ENCODE measurements at regions not wholly inside any gene's neighbourhood (a gene's known extent, or its start where the extent isn't known, plus 50 kb on each side); places are given as distances from the start of the nearest gene placed in this dataset.

DNA sequence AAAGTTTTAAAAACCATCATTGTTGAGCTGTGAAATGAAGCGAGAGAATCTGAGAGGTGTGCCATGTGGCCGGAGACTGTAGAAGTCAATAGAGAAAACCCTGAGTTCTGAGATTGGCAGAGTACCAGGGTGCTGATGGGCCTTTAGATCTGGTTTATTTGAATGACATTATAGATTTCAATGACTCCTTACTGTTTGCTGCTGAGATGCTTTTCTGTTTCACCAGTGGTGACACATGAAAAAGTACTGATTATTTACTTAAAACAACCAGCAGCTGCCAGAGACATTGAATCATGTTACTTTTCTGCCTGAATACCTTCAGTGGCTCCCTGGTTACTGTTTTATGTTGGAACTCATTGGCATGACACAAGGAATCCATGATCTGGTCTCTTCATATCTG lies 602.7 kb upstream of the ZNF804A start:
- Histone ChIP-seq H3K4me3 (ENCODE audit: low read depth in 1 of 3, low read length in 3 of 3) (no peak overlapping the region), H3K4me1 (ENCODE audit: control insufficient read depth in 3 of 3, insufficient read depth in 2 of 3, low read depth in 1 of 3, low read length in 2 of 3) (peaks cover 0 to 7% (median 0%) of the 10 kb centered on the region in 3 donors), H3K27ac (ENCODE audit: low read depth in 1 of 3, low read length in 2 of 3) (no peak overlapping the region), H3K9me3 (ENCODE audit: control insufficient read depth in 2 of 2, insufficient read depth in 1 of 2, low read depth in 1 of 2, low read length in 1 of 2) (no peaks in the 10 kb centered on the region), H3K36me3 (ENCODE audit: control insufficient read depth in 3 of 3, insufficient read depth in 2 of 3, low read depth in 1 of 3, low read length in 3 of 3) (no peaks in the 10 kb centered on the region), H3K27me3 (ENCODE audit: control insufficient read depth in 3 of 3, insufficient read depth in 3 of 3, low read length in 3 of 3) (no peaks in the 10 kb centered on the region)
- 83 to 91% (median 89%) methylated on average over 2 of the region's 2 CpGs for WGBS, 3 donors
- DNase-seq (no peak), FAIRE-seq (no peak)

DNA sequence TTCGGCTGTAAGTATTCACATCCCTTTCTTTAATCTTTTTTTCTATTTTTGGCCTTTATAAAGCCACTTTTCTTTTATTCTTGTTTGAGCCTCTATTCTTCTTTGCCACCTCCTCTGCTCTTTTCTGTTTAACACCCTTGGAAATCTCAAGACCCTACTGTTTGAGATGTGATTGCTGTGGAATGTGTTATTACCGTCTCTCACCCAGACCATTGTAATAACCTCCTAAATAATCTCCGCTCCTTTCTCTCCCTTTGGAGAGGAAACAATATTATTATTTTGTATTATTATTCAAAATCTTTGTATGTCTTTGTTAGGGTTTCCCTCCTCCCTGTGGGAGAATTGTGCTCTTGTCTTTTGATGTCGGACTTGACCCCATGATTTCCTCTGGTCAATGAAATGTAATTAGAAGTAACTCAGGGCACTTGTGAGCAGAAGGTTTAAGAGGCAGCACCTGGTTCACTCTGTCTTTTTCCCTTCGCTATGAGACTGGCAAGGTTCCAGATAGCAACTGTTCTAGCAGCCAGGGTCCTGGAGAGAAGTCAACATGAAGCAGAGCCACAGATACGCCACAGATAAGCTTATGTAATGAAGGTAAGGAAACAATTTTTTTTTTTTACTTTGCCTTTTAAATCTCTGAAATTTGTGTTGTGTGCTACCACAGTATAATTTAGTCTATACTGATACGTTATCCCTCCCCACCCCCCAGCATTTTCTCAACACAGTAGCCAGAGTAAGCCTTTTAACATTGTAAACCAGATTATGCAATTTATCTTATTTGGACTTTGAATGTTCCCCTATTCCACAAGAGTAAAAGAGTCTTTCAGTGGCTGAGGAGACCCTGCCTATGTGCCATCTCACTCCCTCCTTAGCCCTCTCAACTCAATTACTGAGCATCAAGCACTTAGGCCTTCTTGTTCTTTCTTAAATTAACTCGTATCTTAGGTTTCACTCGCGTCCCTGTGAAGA lies 601.2 kb upstream of the ZNF804A start:
- no peaks in the 10 kb centered on the region for H3K27me3 ChIP-seq (ENCODE audit: control insufficient read depth in 3 of 3, insufficient read depth in 3 of 3, low read length in 3 of 3)
- H3K9me3 ChIP-seq (ENCODE audit: control insufficient read depth in 2 of 2, insufficient read depth in 1 of 2, low read depth in 1 of 2, low read length in 1 of 2): no peaks in the 10 kb centered on the region
- peaks cover 0 to 7% (median 0%) of the 10 kb centered on the region in 3 donors for H3K4me1 ChIP-seq (ENCODE audit: control insufficient read depth in 3 of 3, insufficient read depth in 2 of 3, low read depth in 1 of 3, low read length in 2 of 3)
- DNase-seq (peak in 1 of 2 donors; percentile 49), FAIRE-seq (no peak)
- WGBS, 3 donors: 63 to 69% (median 68%) methylated on average over 10 of the region's 10 CpGs
- no peak overlapping the region for H3K4me3 ChIP-seq (ENCODE audit: low read depth in 1 of 3, low read length in 3 of 3)
- H3K36me3 ChIP-seq (ENCODE audit: control insufficient read depth in 3 of 3, insufficient read depth in 2 of 3, low read depth in 1 of 3, low read length in 3 of 3): no peaks in the 10 kb centered on the region
- no peak overlapping the region for H3K27ac ChIP-seq (ENCODE audit: low read depth in 1 of 3, low read length in 2 of 3)

DNA sequence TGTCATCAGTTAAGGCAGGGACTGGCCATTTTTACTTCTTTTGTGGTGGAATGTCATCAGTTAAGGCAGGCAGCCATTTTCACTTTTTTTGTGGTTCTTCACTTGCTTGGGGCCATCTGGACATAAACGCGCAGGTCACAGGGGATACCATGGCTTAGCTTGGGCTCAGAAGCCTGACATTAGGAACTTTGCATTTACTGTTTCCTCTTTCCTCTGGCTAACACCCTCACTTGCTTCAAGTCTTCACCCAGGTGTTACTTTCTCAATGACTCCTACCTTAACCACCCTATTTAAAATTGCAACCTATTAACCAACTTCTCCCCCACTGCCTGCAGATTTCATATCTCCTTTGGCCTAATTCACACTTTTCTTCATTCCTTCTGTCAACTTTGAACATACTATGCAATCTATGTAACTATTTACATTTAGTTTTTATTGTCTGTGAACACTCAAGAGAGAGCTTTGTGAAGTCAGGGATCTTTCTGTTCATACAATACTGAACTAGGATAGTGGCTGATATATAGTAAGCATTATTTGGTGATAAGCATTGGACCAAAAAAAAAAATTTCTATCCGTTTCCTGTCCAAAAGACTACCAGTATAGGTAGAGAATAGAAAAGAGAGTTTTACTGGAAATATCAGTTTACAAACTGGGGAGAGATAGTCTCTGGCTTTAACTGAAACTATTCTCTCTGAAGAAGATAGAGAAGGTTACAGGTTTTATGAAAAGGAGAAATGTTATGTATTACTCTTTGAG lies 600.1 kb upstream of the ZNF804A start:
- H3K36me3 ChIP-seq (ENCODE audit: control insufficient read depth in 3 of 3, insufficient read depth in 2 of 3, low read depth in 1 of 3, low read length in 3 of 3): no peaks in the 10 kb centered on the region
- FAIRE-seq (no peak), DNase-seq (peak in 1 of 2 donors; percentile 30)
- no peaks in the 10 kb centered on the region for H3K9me3 ChIP-seq (ENCODE audit: control insufficient read depth in 2 of 2, insufficient read depth in 1 of 2, low read depth in 1 of 2, low read length in 1 of 2)
- 75 to 83% (median 83%) methylated on average over 3 of the region's 3 CpGs for WGBS, 3 donors
- no peak overlapping the region for H3K4me3 ChIP-seq (ENCODE audit: low read depth in 1 of 3, low read length in 3 of 3)
- H3K27ac ChIP-seq (ENCODE audit: low read depth in 1 of 3, low read length in 2 of 3): no peak overlapping the region
- H3K4me1 ChIP-seq (ENCODE audit: control insufficient read depth in 3 of 3, insufficient read depth in 2 of 3, low read depth in 1 of 3, low read length in 2 of 3): peaks cover 0 to 7% (median 0%) of the 10 kb centered on the region in 3 donors
- H3K27me3 ChIP-seq (ENCODE audit: control insufficient read depth in 3 of 3, insufficient read depth in 3 of 3, low read length in 3 of 3): no peaks in the 10 kb centered on the region

DNA sequence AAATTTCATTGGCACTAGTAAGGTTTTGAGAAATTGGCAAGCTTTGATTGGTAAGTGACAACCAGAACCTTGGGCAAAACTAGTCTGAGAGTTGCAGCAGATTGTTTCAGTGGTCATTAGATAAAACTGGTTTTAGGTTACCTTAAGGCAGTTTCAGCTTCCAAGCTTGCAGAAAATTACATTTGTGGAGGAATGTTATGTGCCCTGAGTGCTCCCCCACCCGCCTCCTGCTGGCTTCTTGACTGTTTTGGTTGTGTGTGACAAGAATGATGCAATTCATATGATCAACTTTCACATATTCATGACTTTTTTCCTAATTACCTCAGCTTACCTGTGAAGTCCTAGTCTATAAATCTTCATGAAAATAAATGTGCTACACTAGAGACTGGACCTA lies 599.5 kb upstream of the ZNF804A start:
- Histone ChIP-seq H3K9me3 (ENCODE audit: control insufficient read depth in 2 of 2, insufficient read depth in 1 of 2, low read depth in 1 of 2, low read length in 1 of 2) (no peaks in the 10 kb centered on the region), H3K27me3 (ENCODE audit: control insufficient read depth in 3 of 3, insufficient read depth in 3 of 3, low read length in 3 of 3) (no peaks in the 10 kb centered on the region), H3K36me3 (ENCODE audit: control insufficient read depth in 3 of 3, insufficient read depth in 2 of 3, low read depth in 1 of 3, low read length in 3 of 3) (no peaks in the 10 kb centered on the region), H3K4me1 (ENCODE audit: control insufficient read depth in 3 of 3, insufficient read depth in 2 of 3, low read depth in 1 of 3, low read length in 2 of 3) (peaks cover 0 to 7% (median 0%) of the 10 kb centered on the region in 3 donors), H3K27ac (ENCODE audit: low read depth in 1 of 3, low read length in 2 of 3) (no peak overlapping the region), H3K4me3 (ENCODE audit: low read depth in 1 of 3, low read length in 3 of 3) (no peak overlapping the region)
- DNase-seq (no peak), FAIRE-seq (no peak)
- WGBS, 3 donors: 33 to 41% (median 36%) methylated on average over 1 of the region's 1 CpG

DNA sequence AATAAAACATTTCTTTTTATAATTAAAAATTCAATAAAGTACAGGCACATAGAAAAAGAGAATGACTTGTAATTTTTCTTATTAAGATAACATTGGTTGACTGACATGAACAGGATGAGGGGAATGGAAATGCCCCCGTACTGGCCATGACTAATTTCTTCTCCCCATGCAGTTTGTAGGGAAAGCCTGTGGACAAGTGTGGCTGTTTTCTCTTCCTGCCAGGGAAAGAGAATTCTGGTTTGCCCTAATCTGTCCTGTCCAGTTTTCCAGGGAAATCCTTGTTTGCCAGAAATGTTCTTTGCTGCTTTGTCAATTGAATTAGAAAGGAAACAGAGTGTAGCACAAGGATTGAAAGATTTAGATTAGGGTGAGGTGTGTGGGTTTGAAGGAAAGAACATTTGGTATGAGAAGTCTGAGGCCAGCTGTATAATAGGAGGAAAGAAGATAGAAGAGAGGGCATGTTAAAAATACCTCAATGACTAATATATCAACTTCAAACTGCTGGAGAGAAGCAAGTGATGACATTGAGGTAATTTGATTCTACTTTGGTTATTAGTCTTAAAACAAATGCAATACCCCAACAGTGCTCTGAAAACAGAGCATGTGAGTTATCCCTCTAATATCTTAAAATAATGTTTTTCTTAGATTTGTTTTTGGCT lies 593.9 kb upstream of the ZNF804A start:
- 62 to 82% (median 72%) methylated on average over 1 of the region's 1 CpG for WGBS, 3 donors
- peaks cover 0 to 8% (median 0%) of the 10 kb centered on the region in 3 donors for H3K4me1 ChIP-seq (ENCODE audit: control insufficient read depth in 3 of 3, insufficient read depth in 2 of 3, low read depth in 1 of 3, low read length in 2 of 3)
- no peaks in the 10 kb centered on the region for H3K36me3 ChIP-seq (ENCODE audit: control insufficient read depth in 3 of 3, insufficient read depth in 2 of 3, low read depth in 1 of 3, low read length in 3 of 3)
- FAIRE-seq (no peak), DNase-seq (no peak)
- H3K27me3 ChIP-seq (ENCODE audit: control insufficient read depth in 3 of 3, insufficient read depth in 3 of 3, low read length in 3 of 3): no peaks in the 10 kb centered on the region
- H3K4me3 ChIP-seq (ENCODE audit: low read depth in 1 of 3, low read length in 3 of 3): no peak overlapping the region
- no peaks in the 10 kb centered on the region for H3K9me3 ChIP-seq (ENCODE audit: control insufficient read depth in 2 of 2, insufficient read depth in 1 of 2, low read depth in 1 of 2, low read length in 1 of 2)
- H3K27ac ChIP-seq (ENCODE audit: low read depth in 1 of 3, low read length in 2 of 3): no peak overlapping the region

DNA sequence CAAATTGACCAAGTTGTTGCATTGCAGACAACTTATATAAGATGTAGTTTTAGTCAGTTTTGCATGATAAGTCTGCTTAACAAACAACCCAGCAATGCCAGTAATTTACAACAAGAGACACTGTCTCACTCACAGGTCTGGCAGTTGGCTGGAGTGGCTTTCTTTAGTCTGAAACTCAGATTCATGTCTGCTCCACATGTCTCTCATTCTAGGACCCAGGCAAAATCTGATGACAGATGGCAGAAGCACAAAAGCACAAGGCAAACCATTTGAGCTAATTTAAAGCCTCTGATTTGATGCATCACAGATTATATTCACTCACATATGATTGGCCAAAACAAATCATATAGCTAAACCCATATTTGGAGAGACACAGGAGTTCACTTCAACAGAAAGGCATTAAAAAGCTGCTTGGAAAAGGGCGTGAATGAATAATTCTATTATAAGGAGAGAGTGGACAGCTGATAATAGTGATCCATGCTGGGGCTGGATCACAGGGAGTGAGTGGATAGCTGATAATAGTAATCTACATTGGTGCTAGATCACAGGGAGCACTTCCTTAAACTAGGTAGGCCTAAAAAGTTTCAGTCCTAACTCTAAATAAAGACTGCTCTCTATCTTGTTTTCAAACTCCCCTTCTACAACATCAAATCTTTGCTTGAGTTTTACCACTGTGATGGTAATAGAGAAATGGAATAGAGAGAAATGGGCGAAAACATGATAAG lies 593.2 kb upstream of the ZNF804A start:
- H3K4me3 ChIP-seq (ENCODE audit: low read depth in 1 of 3, low read length in 3 of 3): no peak overlapping the region
- H3K9me3 ChIP-seq (ENCODE audit: control insufficient read depth in 2 of 2, insufficient read depth in 1 of 2, low read depth in 1 of 2, low read length in 1 of 2): no peaks in the 10 kb centered on the region
- DNase-seq: no peak
- no peak for FAIRE-seq
- no peaks in the 10 kb centered on the region for H3K36me3 ChIP-seq (ENCODE audit: control insufficient read depth in 3 of 3, insufficient read depth in 2 of 3, low read depth in 1 of 3, low read length in 3 of 3)
- H3K27me3 ChIP-seq (ENCODE audit: control insufficient read depth in 3 of 3, insufficient read depth in 3 of 3, low read length in 3 of 3): no peaks in the 10 kb centered on the region
- peaks cover 0 to 8% (median 0%) of the 10 kb centered on the region in 3 donors for H3K4me1 ChIP-seq (ENCODE audit: control insufficient read depth in 3 of 3, insufficient read depth in 2 of 3, low read depth in 1 of 3, low read length in 2 of 3)
- WGBS, 3 donors: 84 to 90% (median 85%) methylated on average over 2 of the region's 2 CpGs
- no peak overlapping the region for H3K27ac ChIP-seq (ENCODE audit: low read depth in 1 of 3, low read length in 2 of 3)

DNA sequence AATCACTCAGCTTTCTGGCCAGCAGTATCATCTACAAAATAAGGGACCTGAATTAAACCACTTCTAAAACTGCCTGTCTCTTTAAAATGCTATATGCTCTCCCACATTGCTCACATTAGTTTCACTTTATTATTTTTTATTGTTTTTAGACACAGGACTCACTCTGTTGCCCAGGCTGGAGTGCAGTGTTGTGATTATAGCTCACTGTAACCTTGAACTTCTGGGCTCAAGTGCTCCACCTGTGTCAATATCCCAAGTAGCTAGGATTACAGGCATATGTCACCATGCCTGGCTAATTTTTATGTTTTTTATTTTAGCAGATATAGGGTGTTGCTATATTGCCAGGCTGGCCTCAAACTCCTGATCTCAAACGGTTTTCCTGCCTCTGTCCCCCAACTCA lies 591.3 kb upstream of the ZNF804A start:
- Histone ChIP-seq H3K4me3 (ENCODE audit: low read depth in 1 of 3, low read length in 3 of 3) (no peak overlapping the region), H3K27ac (ENCODE audit: low read depth in 1 of 3, low read length in 2 of 3) (no peak overlapping the region), H3K36me3 (ENCODE audit: control insufficient read depth in 3 of 3, insufficient read depth in 2 of 3, low read depth in 1 of 3, low read length in 3 of 3) (no peaks in the 10 kb centered on the region), H3K9me3 (ENCODE audit: control insufficient read depth in 2 of 2, insufficient read depth in 1 of 2, low read depth in 1 of 2, low read length in 1 of 2) (no peaks in the 10 kb centered on the region), H3K27me3 (ENCODE audit: control insufficient read depth in 3 of 3, insufficient read depth in 3 of 3, low read length in 3 of 3) (no peaks in the 10 kb centered on the region), H3K4me1 (ENCODE audit: control insufficient read depth in 3 of 3, insufficient read depth in 2 of 3, low read depth in 1 of 3, low read length in 2 of 3) (peaks cover 0 to 8% (median 0%) of the 10 kb centered on the region in 3 donors)
- no peak for FAIRE-seq
- DNase-seq: peak; percentile 36 to 40
- WGBS, 3 donors: 8 to 51% (median 14%) methylated on average over 1 of the region's 1 CpG

DNA sequence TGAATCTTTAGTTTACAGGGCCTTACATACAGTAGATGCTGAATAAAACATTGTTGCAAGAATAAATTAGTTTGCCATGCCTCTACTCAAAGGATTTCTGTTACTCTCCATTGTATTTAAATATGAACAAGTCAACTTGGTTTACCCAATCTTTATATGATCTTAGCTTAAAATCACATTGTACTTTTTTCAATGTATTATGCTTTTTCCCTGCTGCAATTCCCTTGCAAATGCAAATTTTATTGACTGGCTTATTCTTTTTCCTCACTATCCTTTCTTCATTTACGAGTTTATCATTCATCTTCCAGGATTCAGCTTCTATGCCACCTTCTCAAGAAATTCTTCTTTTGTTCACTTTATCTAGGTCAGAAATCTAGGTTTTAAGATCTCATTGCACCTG lies 571.4 kb upstream of the ZNF804A start:
- Histone ChIP-seq H3K4me1 (ENCODE audit: control insufficient read depth in 3 of 3, insufficient read depth in 2 of 3, low read depth in 1 of 3, low read length in 2 of 3) (no peaks in the 10 kb centered on the region), H3K27me3 (ENCODE audit: control insufficient read depth in 3 of 3, insufficient read depth in 3 of 3, low read length in 3 of 3) (no peaks in the 10 kb centered on the region), H3K36me3 (ENCODE audit: control insufficient read depth in 3 of 3, insufficient read depth in 2 of 3, low read depth in 1 of 3, low read length in 3 of 3) (no peaks in the 10 kb centered on the region), H3K4me3 (ENCODE audit: low read depth in 1 of 3, low read length in 3 of 3) (no peak overlapping the region), H3K27ac (ENCODE audit: low read depth in 1 of 3, low read length in 2 of 3) (no peak overlapping the region), H3K9me3 (ENCODE audit: control insufficient read depth in 2 of 2, insufficient read depth in 1 of 2, low read depth in 1 of 2, low read length in 1 of 2) (no peaks in the 10 kb centered on the region)
- FAIRE-seq (no peak), DNase-seq (no peak)
- 85 to 90% (median 90%) methylated on average over 1 of the region's 1 CpG for WGBS, 3 donors
